Astrocyte (in vitro differentiated cells and primary cell): ENCODE measurements at regions not wholly inside any gene's neighbourhood (a gene's known extent, or its start where the extent isn't known, plus 50 kb on each side); places are given as distances from the start of the nearest gene placed in this dataset.

Source experiments
- DNase-seq: peaks from one replicate; pipeline ENCODE4 v3.0.0-alpha.2; 2010; ENCODE audit warnings: low read depth
- FAIRE-seq: peaks from 2 replicates; lab custom pipeline; 2011; peaks lifted over from hg19 to GRCh38; lab: Jason Lieb, UNC
- H2AFZ ChIP-seq: 2 replicates; pipeline ENCODE4 v1.6.0; 2012; ENCODE audit warnings: low read depth, low read length, inconsistent platforms
- H3K27ac ChIP-seq: 2 replicates; pipeline ENCODE4 v1.5.1; 2011; ENCODE audit warnings: low read depth, low read length, inconsistent platforms
- H3K27me3 ChIP-seq: 2 replicates; pipeline ENCODE4 v1.6.0; 2011; ENCODE audit warnings: low read length, inconsistent platforms; ENCODE audit not compliant: insufficient read depth
- H3K36me3 ChIP-seq: 2 replicates; pipeline ENCODE4 v1.5.1; 2011; ENCODE audit warnings: low read length, inconsistent platforms; ENCODE audit not compliant: insufficient read depth
- H3K4me1 ChIP-seq: 2 replicates; pipeline ENCODE4 v1.5.1; 2011; ENCODE audit warnings: low read length, inconsistent platforms; ENCODE audit not compliant: insufficient read depth
- H3K4me2 ChIP-seq: 2 replicates; pipeline ENCODE4 v1.6.0; 2012; ENCODE audit warnings: low read length, inconsistent platforms
- H3K4me3 ChIP-seq: 2 replicates; pipeline ENCODE4 v1.5.1; 2011; ENCODE audit warnings: low read depth, mild to moderate bottlenecking, low read length, inconsistent platforms; ENCODE audit not compliant: insufficient read depth
- H3K79me2 ChIP-seq: 2 replicates; pipeline ENCODE4 v1.6.0; 2012; ENCODE audit warnings: mild to moderate bottlenecking, low read length, inconsistent platforms; ENCODE audit not compliant: insufficient read depth
- H3K9ac ChIP-seq: 2 replicates; pipeline ENCODE4 v1.6.0; 2012; ENCODE audit warnings: mild to moderate bottlenecking, low read length, inconsistent platforms
- H3K9me3 ChIP-seq: 2 replicates; pipeline ENCODE4 v1.5.1; 2012; ENCODE audit warnings: low read depth, mild to moderate bottlenecking, low read length, inconsistent platforms; ENCODE audit not compliant: insufficient read depth
- H4K20me1 ChIP-seq: 2 replicates; pipeline ENCODE4 v1.6.0; 2012; ENCODE audit warnings: low read length, inconsistent platforms; ENCODE audit not compliant: insufficient read depth
- H3K27ac Mint-ChIP-seq: one replicate; pipeline ENCODE4 v1.8.0; 2021; ENCODE audit warnings: mild to moderate bottlenecking, mixed read lengths; ENCODE audit not compliant: unreplicated experiment
- H3K27me3 Mint-ChIP-seq: one replicate; pipeline ENCODE4 v1.8.0; 2021; ENCODE audit warnings: low read depth, mixed read lengths; ENCODE audit not compliant: unreplicated experiment
- H3K36me3 Mint-ChIP-seq: one replicate; pipeline ENCODE4 v1.8.0; 2021; ENCODE audit warnings: low read depth, mixed read lengths; ENCODE audit not compliant: unreplicated experiment
- H3K4me1 Mint-ChIP-seq: one replicate; pipeline ENCODE4 v1.8.0; 2021; ENCODE audit warnings: low read depth, mixed read lengths; ENCODE audit not compliant: unreplicated experiment
- H3K4me3 Mint-ChIP-seq: one replicate; pipeline ENCODE4 v1.8.0; 2021; ENCODE audit warnings: mild to moderate bottlenecking, moderate library complexity, mixed read lengths; ENCODE audit not compliant: unreplicated experiment
- H3K9me3 Mint-ChIP-seq: one replicate; pipeline ENCODE4 v1.8.0; 2021; ENCODE audit warnings: mild to moderate bottlenecking, mixed read lengths; ENCODE audit not compliant: unreplicated experiment
- CTCF ChIP-seq: IDR thresholded peaks from 2 replicates; pipeline ENCODE4 v1.5.1; 2011; ENCODE audit warnings: low read depth, mild to moderate bottlenecking, inconsistent platforms, low read length, moderate library complexity; ENCODE audit not compliant: insufficient read depth
- EZH2 ChIP-seq: IDR thresholded peaks from 2 replicates; pipeline ENCODE4 v1.6.1; 2012; ENCODE audit warnings: mild to moderate bottlenecking, low read length, inconsistent platforms; ENCODE audit not compliant: insufficient read depth

DNA sequence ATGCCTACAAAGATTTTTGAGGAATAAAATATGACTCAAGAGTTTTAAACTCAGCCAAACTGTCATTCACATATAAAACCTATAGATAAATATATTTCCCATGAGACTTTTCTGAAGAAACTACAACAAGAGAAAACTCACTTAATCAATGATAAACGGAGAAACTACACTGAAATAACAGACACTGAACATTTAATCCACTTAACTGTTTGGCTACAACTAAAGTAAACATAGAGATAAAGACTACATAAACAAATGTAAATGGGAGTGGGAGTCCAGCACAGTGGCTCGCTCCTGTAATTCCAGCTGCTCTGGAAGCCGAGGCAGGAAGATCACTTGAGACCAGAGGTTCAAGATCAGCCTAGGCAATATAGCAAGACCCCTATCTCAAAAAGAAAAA is 79.2 kb downstream of the MEX3B start:
- Mint-ChIP-seq H3K27me3 (no peaks in the 10 kb centered on the region), H3K4me3 (no peak overlapping the region), H3K36me3 (no peaks in the 10 kb centered on the region), H3K27ac (no peak overlapping the region), H3K9me3 (peaks cover 2% of the 10 kb centered on the region), H3K4me1 (no peaks in the 10 kb centered on the region)
- Histone ChIP-seq H3K4me2 (no peak overlapping the region), H2AFZ (no peak overlapping the region), H3K27ac (no peak overlapping the region), H3K9ac (no peak overlapping the region), H4K20me1 (no peaks in the 10 kb centered on the region), H3K4me1 (no peaks in the 10 kb centered on the region), H3K4me3 (no peak overlapping the region), H3K36me3 (no peaks in the 10 kb centered on the region), H3K79me2 (no peaks in the 10 kb centered on the region), H3K9me3 (no peaks in the 10 kb centered on the region), H3K27me3 (no peaks in the 10 kb centered on the region)
- TF ChIP-seq EZH2 (no peak), CTCF (no peak)
- no peak for DNase-seq
- FAIRE-seq, result no peak

DNA sequence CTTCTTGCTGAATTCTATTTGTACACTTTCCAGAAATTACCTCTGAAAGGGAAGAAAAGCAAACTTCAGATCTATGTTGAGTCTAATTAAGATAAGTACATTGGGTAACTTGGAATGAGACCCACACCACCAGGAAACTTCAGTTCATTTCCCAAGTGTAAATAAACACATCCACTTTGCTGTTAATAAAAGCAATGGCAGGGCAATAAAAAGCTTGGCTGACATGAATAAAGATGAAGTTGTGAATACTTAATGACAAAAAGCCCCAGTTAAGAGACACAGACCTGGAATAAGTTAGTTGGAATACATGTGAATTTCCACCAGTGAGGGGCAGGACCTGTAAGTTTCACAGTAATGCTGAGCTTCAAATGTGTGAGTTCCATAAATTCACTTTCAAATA is 83.3 kb downstream of the MEX3B start:
- Histone ChIP-seq H3K27ac (no peak overlapping the region), H3K79me2 (no peaks in the 10 kb centered on the region), H2AFZ (no peak overlapping the region), H3K9me3 (no peaks in the 10 kb centered on the region), H3K9ac (no peak overlapping the region), H3K27me3 (no peaks in the 10 kb centered on the region), H3K36me3 (no peaks in the 10 kb centered on the region), H4K20me1 (no peaks in the 10 kb centered on the region), H3K4me1 (no peaks in the 10 kb centered on the region), H3K4me3 (no peak overlapping the region), H3K4me2 (no peak overlapping the region)
- Mint-ChIP-seq H3K9me3 (peaks cover 2% of the 10 kb centered on the region), H3K27me3 (no peaks in the 10 kb centered on the region), H3K4me1 (no peaks in the 10 kb centered on the region), H3K27ac (no peak overlapping the region), H3K4me3 (no peak overlapping the region), H3K36me3 (no peaks in the 10 kb centered on the region)
- DNase-seq (no peak), FAIRE-seq (no peak)
- TF ChIP-seq EZH2 (no peak), CTCF (no peak)

- no peak overlapping the region for H2AFZ ChIP-seq
- H3K27me3 ChIP-seq, result no peaks in the 10 kb centered on the region
- H4K20me1 ChIP-seq, result no peaks in the 10 kb centered on the region
- peaks cover 5% of the 10 kb centered on the region for H3K4me1 ChIP-seq
- H3K27me3 Mint-ChIP-seq, result no peaks in the 10 kb centered on the region
- DNase-seq, result no peak
- H3K27ac ChIP-seq, result no peak overlapping the region
- H3K4me1 Mint-ChIP-seq, result peaks cover 6% of the 10 kb centered on the region
- no peak overlapping the region for H3K4me3 Mint-ChIP-seq
- H3K36me3 ChIP-seq, result no peaks in the 10 kb centered on the region
- H3K9me3 ChIP-seq, result no peaks in the 10 kb centered on the region
- H3K79me2 ChIP-seq, result no peaks in the 10 kb centered on the region
- no peak overlapping the region for H3K9ac ChIP-seq
- TF ChIP-seq CTCF, result no peak
- no peaks in the 10 kb centered on the region for H3K9me3 Mint-ChIP-seq
- no peak overlapping the region for H3K27ac Mint-ChIP-seq
- H3K4me2 ChIP-seq, result no peak overlapping the region
- H3K4me3 ChIP-seq, result no peak overlapping the region
- no peaks in the 10 kb centered on the region for H3K36me3 Mint-ChIP-seq
- no peak for FAIRE-seq
These were observed 86.6 kb downstream of the MEX3B start for GRCh38 chr15:81959196-81959595.
